ENCODE measurements at regions not wholly inside any gene's neighbourhood (a gene's known extent, or its start where the extent isn't known, plus 50 kb on each side); places are given as distances from the start of the nearest gene placed in this dataset.

DNA sequence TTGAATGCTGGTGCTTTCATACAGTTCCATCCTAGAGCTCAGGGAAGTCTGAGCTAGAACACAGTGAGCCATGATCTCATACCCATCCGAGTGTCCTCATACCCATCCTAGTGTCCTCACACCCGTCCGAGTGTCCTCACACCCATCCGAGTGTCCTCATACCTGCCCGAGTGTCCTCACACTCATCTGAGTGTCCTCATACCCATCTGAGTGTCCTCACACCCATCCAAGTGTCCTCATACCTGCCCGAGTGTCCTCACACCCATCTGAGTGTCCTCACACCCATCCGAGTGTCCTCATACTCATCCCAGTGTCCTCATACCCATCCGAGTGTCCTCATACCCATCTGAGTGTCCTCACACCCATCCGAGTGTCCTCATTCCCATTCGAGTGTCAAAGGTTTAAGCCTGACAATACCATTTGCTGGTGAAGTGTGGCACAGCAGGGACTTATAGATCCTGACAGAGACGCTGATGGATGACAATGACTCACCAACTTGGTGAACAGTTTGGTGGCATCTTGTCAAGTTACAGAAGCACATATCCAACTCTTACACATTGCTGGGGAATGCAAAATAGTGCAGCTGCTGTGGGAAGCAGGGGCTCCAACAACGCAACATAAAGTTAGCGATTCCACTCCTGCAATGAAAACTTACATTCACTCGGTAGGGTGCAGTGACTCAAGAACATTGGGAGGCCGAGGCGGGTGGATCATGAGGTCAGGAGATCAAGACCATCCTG lies 77.0 kb upstream of the COL5A1 start:
- TF ChIP-seq, protein P1, sequence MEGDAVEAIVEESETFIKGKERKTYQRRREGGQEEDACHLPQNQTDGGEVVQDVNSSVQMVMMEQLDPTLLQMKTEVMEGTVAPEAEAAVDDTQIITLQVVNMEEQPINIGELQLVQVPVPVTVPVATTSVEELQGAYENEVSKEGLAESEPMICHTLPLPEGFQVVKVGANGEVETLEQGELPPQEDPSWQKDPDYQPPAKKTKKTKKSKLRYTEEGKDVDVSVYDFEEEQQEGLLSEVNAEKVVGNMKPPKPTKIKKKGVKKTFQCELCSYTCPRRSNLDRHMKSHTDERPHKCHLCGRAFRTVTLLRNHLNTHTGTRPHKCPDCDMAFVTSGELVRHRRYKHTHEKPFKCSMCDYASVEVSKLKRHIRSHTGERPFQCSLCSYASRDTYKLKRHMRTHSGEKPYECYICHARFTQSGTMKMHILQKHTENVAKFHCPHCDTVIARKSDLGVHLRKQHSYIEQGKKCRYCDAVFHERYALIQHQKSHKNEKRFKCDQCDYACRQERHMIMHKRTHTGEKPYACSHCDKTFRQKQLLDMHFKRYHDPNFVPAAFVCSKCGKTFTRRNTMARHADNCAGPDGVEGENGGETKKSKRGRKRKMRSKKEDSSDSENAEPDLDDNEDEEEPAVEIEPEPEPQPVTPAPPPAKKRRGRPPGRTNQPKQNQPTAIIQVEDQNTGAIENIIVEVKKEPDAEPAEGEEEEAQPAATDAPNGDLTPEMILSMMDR (conservative IDR thresholded peaks at IDR 0.05; ENCODE audit: low read length): no peak
- TF ChIP-seq EZH2phosphoT487 (IDR thresholded peaks at IDR 0.05; ENCODE audit: borderline replicate concordance): no peak
